CD14-positive monocyte (primary cell): ENCODE measurements at regions not wholly inside any gene's neighbourhood (a gene's known extent, or its start where the extent isn't known, plus 50 kb on each side); places are given as distances from the start of the nearest gene placed in this dataset.

ENCODE experiments used
- DNase-seq, 3 donors: peaks; one replicate each; pipeline ENCODE4 v3.0.0-alpha.2; 2011 to 2022
- H2AFZ ChIP-seq: 2 replicates; pipeline ENCODE4 v1.6.0; 2012; ENCODE audit warnings: mild to moderate bottlenecking, low read depth, low read length, inconsistent platforms; ENCODE audit not compliant: insufficient read depth, poor library complexity, severe bottlenecking
- H3K27ac ChIP-seq, 2 donors: 1 replicate in 1 of 2; 2 replicates in 1 of 2; pipeline ENCODE4 v1.5.1; 2012 to 2013; ENCODE audit warnings: low read length in 2 of 2, control low read depth in 1 of 2, inconsistent platforms in 1 of 2, low read depth in 1 of 2, mild to moderate bottlenecking in 1 of 2
- H3K27me3 ChIP-seq, 2 donors: one replicate each; pipeline versions ENCODE4 v1.6.0 to v1.6.1; 2011 to 2013; ENCODE audit warnings: low read length in 2 of 2; ENCODE audit not compliant: control insufficient read depth in 2 of 2, insufficient read depth in 2 of 2
- H3K36me3 ChIP-seq, 2 donors: replicated peaks in 1 of 2; 1 replicate in 1 of 2; 2 replicates in 1 of 2; pipeline versions ENCODE4 v1.5.1 to v1.6.1; 2012 to 2013; ENCODE audit warnings: low read length in 2 of 2, control low read depth in 1 of 2, inconsistent platforms in 1 of 2, mild to moderate bottlenecking in 1 of 2; ENCODE audit not compliant: insufficient read depth in 2 of 2, control insufficient read depth in 1 of 2
- H3K4me1 ChIP-seq, 2 donors: 1 replicate in 1 of 2; 2 replicates in 1 of 2; pipeline versions ENCODE4 v1.5.1 to v1.6.1; 2012 to 2013; ENCODE audit warnings: low read length in 2 of 2, control low read depth in 1 of 2, inconsistent platforms in 1 of 2, mild to moderate bottlenecking in 1 of 2, moderate library complexity in 1 of 2; ENCODE audit not compliant: insufficient read depth in 2 of 2, control insufficient read depth in 1 of 2
- H3K4me2 ChIP-seq: replicated peaks from 2 replicates; pipeline ENCODE3; 2012; ENCODE audit warnings: low read length, moderate library complexity, mild to moderate bottlenecking; ENCODE audit not compliant: poor library complexity, severe bottlenecking; ENCODE audit errors: extremely low read depth
- H3K4me3 ChIP-seq, 3 experiments: fragments of 200-600 bp in 1 of 3; sonication (generic) in 1 of 3; replicated peaks in 1 of 3; 1 replicate in 2 of 3; 2 replicates in 1 of 3; pipeline ENCODE4 v1.5.1; 2011 to 2013; ENCODE audit warnings: low read length in 3 of 3, mild to moderate bottlenecking in 3 of 3, control low read depth in 2 of 3, low read depth in 2 of 3, inconsistent platforms in 1 of 3, moderate library complexity in 1 of 3
- H3K79me2 ChIP-seq: 2 replicates; pipeline ENCODE4 v1.6.0; 2012; ENCODE audit warnings: mild to moderate bottlenecking, control low read depth, inconsistent platforms, low read length, moderate library complexity; ENCODE audit not compliant: insufficient read depth
- H3K9ac ChIP-seq: 2 replicates; pipeline ENCODE4 v1.6.0; 2017; ENCODE audit warnings: low read length, mild to moderate bottlenecking; ENCODE audit not compliant: insufficient read depth, poor library complexity, severe bottlenecking
- H3K9me3 ChIP-seq, 2 donors: replicated peaks in 1 of 2; 1 replicate in 1 of 2; 2 replicates in 1 of 2; pipeline versions ENCODE4 v1.5.1 to v1.6.1; 2012 to 2013; ENCODE audit warnings: low read length in 2 of 2, control low read depth in 1 of 2; ENCODE audit not compliant: control insufficient read depth in 1 of 2, insufficient read depth in 1 of 2
- H4K20me1 ChIP-seq: 2 replicates; pipeline ENCODE4 v1.6.0; 2012; ENCODE audit warnings: mild to moderate bottlenecking, low read length, control low read depth, moderate library complexity; ENCODE audit not compliant: insufficient read depth
- H3K27ac Mint-ChIP-seq, 7 donors: one replicate each; pipeline ENCODE4 v1.8.0; 2020; ENCODE audit warnings: mild to moderate bottlenecking in 7 of 7, mixed read lengths in 7 of 7, moderate library complexity in 6 of 7, inconsistent platforms in 2 of 7
- H3K27me3 Mint-ChIP-seq, 3 donors: one replicate each; pipeline ENCODE4 v1.8.0; 2021 to 2022; ENCODE audit warnings: low read depth in 3 of 3, mild to moderate bottlenecking in 3 of 3, mixed read lengths in 3 of 3, moderate library complexity in 3 of 3, inconsistent platforms in 1 of 3
- H3K36me3 Mint-ChIP-seq, 2 donors: one replicate each; pipeline ENCODE4 v1.8.0; 2020; ENCODE audit warnings: mixed read lengths in 2 of 2, inconsistent platforms in 1 of 2, mild to moderate bottlenecking in 1 of 2
- H3K4me1 Mint-ChIP-seq: one replicate; pipeline ENCODE4 v1.8.0; 2020; ENCODE audit warnings: mild to moderate bottlenecking, mixed read lengths
- H3K4me3 Mint-ChIP-seq, 2 donors: one replicate each; pipeline ENCODE4 v1.8.0; 2020; ENCODE audit warnings: mild to moderate bottlenecking in 2 of 2, mixed read lengths in 2 of 2, moderate library complexity in 1 of 2
- H3K9me3 Mint-ChIP-seq, 7 donors: one replicate each; pipeline ENCODE4 v1.8.0; 2020 to 2022; ENCODE audit warnings: mixed read lengths in 7 of 7, mild to moderate bottlenecking in 6 of 7, moderate library complexity in 6 of 7, inconsistent platforms in 2 of 7
- WGBS: methylation state at CpG from one replicate; pipeline ENCODE4 v1.1.5; 2013; ENCODE audit warnings: missing lambda C conversion rate; ENCODE audit not compliant: insufficient coverage; 5-methylcytosine and 5-hydroxymethylcytosine counted together
- intact Hi-C, 2 donors: fragments of 100-400 bp; cut with micrococcal nuclease; formaldehyde crosslinking; loops; one replicate each; pipeline versions ENCODE4 v1.15.0 to v1.15.1; 2023
- TF ChIP-seq, protein P1 (sequence below): fragments of 200-600 bp; IDR thresholded peaks from one replicate; pipeline ENCODE4 v1.8.0; 2022; ENCODE audit warnings: antibody characterized with exemption, mild to moderate bottlenecking

DNA sequence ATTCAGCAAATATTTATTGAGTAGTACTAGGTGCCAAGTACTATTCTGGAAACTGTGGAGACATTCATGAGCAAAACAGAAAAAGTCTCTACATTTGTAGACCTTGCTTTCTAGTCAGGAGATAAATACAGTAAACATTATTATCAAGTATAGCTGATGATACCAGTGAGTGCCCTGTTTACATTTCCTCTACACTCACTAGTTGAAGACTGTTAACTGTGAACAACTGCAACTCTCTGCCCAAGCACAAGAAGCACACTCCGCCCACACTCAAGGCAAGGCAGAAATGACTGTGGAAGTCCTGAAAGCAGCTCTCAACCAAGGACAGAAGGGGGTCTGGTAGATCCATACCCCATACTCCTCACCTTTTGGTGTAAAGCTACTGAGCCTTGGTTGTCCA lies 837.0 kb downstream of the DIAPH3 start:
- WGBS, result 91% methylated on average over 1 of the region's 1 CpG
- Histone ChIP-seq H3K9ac (no peak overlapping the region), H3K27ac (no peak overlapping the region), H3K4me1 (no peaks in the 10 kb centered on the region), H3K27me3 (no peaks in the 10 kb centered on the region), H3K9me3 (no peaks in the 10 kb centered on the region), H3K4me2 (no peak overlapping the region), H4K20me1 (no peaks in the 10 kb centered on the region), H3K36me3 (no peaks in the 10 kb centered on the region), H3K4me3 (no peak overlapping the region), H3K79me2 (no peaks in the 10 kb centered on the region), H2AFZ (no peak overlapping the region)
- Mint-ChIP-seq H3K27ac (no peak overlapping the region), H3K4me1 (no peaks in the 10 kb centered on the region), H3K36me3 (no peaks in the 10 kb centered on the region), H3K9me3 (peaks cover 0 to 2% (median 0%) of the 10 kb centered on the region in 7 donors), H3K4me3 (no peak overlapping the region), H3K27me3 (peaks cover 0 to 3% (median 0%) of the 10 kb centered on the region in 3 donors)
- TF ChIP-seq, protein P1, sequence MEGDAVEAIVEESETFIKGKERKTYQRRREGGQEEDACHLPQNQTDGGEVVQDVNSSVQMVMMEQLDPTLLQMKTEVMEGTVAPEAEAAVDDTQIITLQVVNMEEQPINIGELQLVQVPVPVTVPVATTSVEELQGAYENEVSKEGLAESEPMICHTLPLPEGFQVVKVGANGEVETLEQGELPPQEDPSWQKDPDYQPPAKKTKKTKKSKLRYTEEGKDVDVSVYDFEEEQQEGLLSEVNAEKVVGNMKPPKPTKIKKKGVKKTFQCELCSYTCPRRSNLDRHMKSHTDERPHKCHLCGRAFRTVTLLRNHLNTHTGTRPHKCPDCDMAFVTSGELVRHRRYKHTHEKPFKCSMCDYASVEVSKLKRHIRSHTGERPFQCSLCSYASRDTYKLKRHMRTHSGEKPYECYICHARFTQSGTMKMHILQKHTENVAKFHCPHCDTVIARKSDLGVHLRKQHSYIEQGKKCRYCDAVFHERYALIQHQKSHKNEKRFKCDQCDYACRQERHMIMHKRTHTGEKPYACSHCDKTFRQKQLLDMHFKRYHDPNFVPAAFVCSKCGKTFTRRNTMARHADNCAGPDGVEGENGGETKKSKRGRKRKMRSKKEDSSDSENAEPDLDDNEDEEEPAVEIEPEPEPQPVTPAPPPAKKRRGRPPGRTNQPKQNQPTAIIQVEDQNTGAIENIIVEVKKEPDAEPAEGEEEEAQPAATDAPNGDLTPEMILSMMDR, result no peak
- no peak for DNase-seq
- intact Hi-C loops, result no loop called here

DNA sequence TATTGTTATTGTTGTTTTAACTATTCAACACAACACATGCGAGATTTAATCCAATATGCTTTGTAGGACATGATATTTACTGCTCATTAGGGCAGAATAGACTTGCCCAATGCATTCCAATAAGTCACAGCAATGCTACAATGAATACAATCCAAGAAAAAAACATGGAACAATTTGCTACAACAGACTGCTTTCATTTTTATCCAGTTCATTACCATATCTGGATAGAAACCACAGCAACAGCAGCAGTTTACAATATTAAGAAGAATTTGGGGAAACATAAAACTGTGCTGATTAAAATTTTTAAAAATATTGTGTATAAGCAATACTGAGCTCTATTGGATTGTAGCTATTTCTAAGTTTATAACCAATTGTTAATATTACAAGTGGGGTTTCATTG lies 833.0 kb downstream of the DIAPH3 start:
- no peaks in the 10 kb centered on the region for H4K20me1 ChIP-seq
- Mint-ChIP-seq H3K9me3 (peaks cover 0 to 3% (median 0%) of the 10 kb centered on the region in 7 donors), H3K4me1 (no peaks in the 10 kb centered on the region), H3K4me3 (no peak overlapping the region), H3K27ac (no peak overlapping the region), H3K36me3 (no peaks in the 10 kb centered on the region), H3K27me3 (peaks cover 0 to 3% (median 0%) of the 10 kb centered on the region in 3 donors)
- H3K27me3 ChIP-seq, result no peaks in the 10 kb centered on the region
- H3K79me2 ChIP-seq, result no peaks in the 10 kb centered on the region
- H3K9ac ChIP-seq, result no peak overlapping the region
- DNase-seq, result no peak
- no peak overlapping the region for H2AFZ ChIP-seq
- no peaks in the 10 kb centered on the region for H3K9me3 ChIP-seq
- intact Hi-C loops, result no loop called here
- TF ChIP-seq, protein P1, result no peak
- H3K36me3 ChIP-seq, result no peaks in the 10 kb centered on the region
- no peaks in the 10 kb centered on the region for H3K4me1 ChIP-seq
- no peak overlapping the region for H3K4me3 ChIP-seq
- WGBS, result no CpG with 5 or more reads among the region's 1 CpG
- no peak overlapping the region for H3K27ac ChIP-seq
- no peak overlapping the region for H3K4me2 ChIP-seq
